Hepatocyte (in vitro differentiated cells): ENCODE measurements at regions not wholly inside any gene's neighbourhood (a gene's known extent, or its start where the extent isn't known, plus 50 kb on each side); places are given as distances from the start of the nearest gene placed in this dataset.

Experiments used
- DNase-seq: peaks from one replicate; pipeline ENCODE4 v3.0.0-alpha.2; 2016; ENCODE audit warnings: low spot score
- H2AFZ ChIP-seq: fragments of 200-600 bp; sonication (generic); 2 replicates; pipeline ENCODE4 v1.6.0; 2016; ENCODE audit warnings: antibody characterized with exemption, mild to moderate bottlenecking
- H3K27ac ChIP-seq: fragments of 200-600 bp; sonication (generic); 2 replicates; pipeline ENCODE4 v1.5.1; 2016; ENCODE audit warnings: mild to moderate bottlenecking
- H3K27me3 ChIP-seq: fragments of 200-600 bp; sonication (generic); 2 replicates; pipeline ENCODE4 v1.6.1; 2016
- H3K36me3 ChIP-seq: fragments of 200-600 bp; sonication (generic); replicated peaks from 2 replicates; pipeline ENCODE4 v1.5.1; 2016; ENCODE audit warnings: low read depth; ENCODE audit not compliant: insufficient read depth
- H3K4me1 ChIP-seq: fragments of 200-600 bp; sonication (generic); 2 replicates; pipeline ENCODE4 v1.5.1; 2016; ENCODE audit warnings: mild to moderate bottlenecking, moderate library complexity; ENCODE audit not compliant: insufficient read depth
- H3K4me2 ChIP-seq: fragments of 200-600 bp; sonication (generic); 2 replicates; pipeline ENCODE4 v1.6.0; 2016
- H3K4me3 ChIP-seq: fragments of 200-600 bp; sonication (generic); 2 replicates; pipeline ENCODE4 v1.5.1; 2016; ENCODE audit warnings: mild to moderate bottlenecking
- H3K79me2 ChIP-seq: fragments of 200-600 bp; sonication (generic); 2 replicates; pipeline ENCODE4 v1.6.0; 2017; ENCODE audit warnings: mild to moderate bottlenecking
- H3K9me2 ChIP-seq: fragments of 200-600 bp; sonication (generic); replicated peaks from 2 replicates; pipeline ENCODE4 v1.6.0; 2017; ENCODE audit warnings: mild to moderate bottlenecking; ENCODE audit not compliant: insufficient read depth
- H3K9me3 ChIP-seq: fragments of 200-600 bp; sonication (generic); 2 replicates; pipeline ENCODE4 v1.5.1; 2016; ENCODE audit warnings: low read depth, mild to moderate bottlenecking
- H4K20me1 ChIP-seq: fragments of 200-600 bp; sonication (generic); 2 replicates; pipeline ENCODE4 v1.6.0; 2016; ENCODE audit warnings: mild to moderate bottlenecking; ENCODE audit not compliant: insufficient read depth, poor library complexity, severe bottlenecking
- CTCF ChIP-seq: fragments of 200-600 bp; sonication (generic); IDR thresholded peaks from 2 replicates; pipeline ENCODE4 v1.5.1; 2016; ENCODE audit warnings: antibody characterized with exemption, mild to moderate bottlenecking; ENCODE audit not compliant: poor library complexity
- EZH2 ChIP-seq: fragments of 200-600 bp; sonication (generic); IDR thresholded peaks from 2 replicates; pipeline ENCODE4 v1.6.1; 2016; ENCODE audit warnings: antibody characterized with exemption, mild to moderate bottlenecking, borderline replicate concordance
- EZH2phosphoT487 ChIP-seq: fragments of 200-600 bp; sonication (generic); IDR thresholded peaks from one replicate; pipeline ENCODE4 v1.6.1; 2018; ENCODE audit warnings: antibody characterized with exemption, mild to moderate bottlenecking, low read depth, moderate library complexity; ENCODE audit not compliant: unreplicated experiment, severe bottlenecking
- WGBS: methylation state at CpG from one replicate; pipeline ENCODE4 v1.1.6; 2016; ENCODE audit warnings: low lambda C conversion rate; ENCODE audit errors: missing lambda C conversion rate; 5-methylcytosine and 5-hydroxymethylcytosine counted together

- no peak overlapping the region for H3K27ac ChIP-seq
- no peaks in the 10 kb centered on the region for H3K79me2 ChIP-seq
- no peak for DNase-seq
- H3K36me3 ChIP-seq = no peaks in the 10 kb centered on the region
- H3K9me3 ChIP-seq = no peaks in the 10 kb centered on the region
- H3K27me3 ChIP-seq = no peaks in the 10 kb centered on the region
- peaks cover 7% of the 10 kb centered on the region for H3K4me1 ChIP-seq
- H2AFZ ChIP-seq = no peak overlapping the region
- no peak overlapping the region for H3K4me2 ChIP-seq
- H3K9me2 ChIP-seq = no peaks in the 10 kb centered on the region
- 88% methylated on average over 4 of the region's 4 CpGs for WGBS
- H3K4me3 ChIP-seq = no peak overlapping the region
- TF ChIP-seq EZH2phosphoT487 (no peak), CTCF (no peak), EZH2 (no peak)
- H4K20me1 ChIP-seq = no peaks in the 10 kb centered on the region
Observed at GRCh38 chr13:29952245-29952644, 101.8 kb upstream of the UBL3 start.

GRCh38 chr13:29948791-29949190 is 98.4 kb upstream of the UBL3 start:
- no peak for DNase-seq
- Histone ChIP-seq H2AFZ (no peak overlapping the region), H3K9me2 (no peaks in the 10 kb centered on the region), H4K20me1 (no peaks in the 10 kb centered on the region), H3K9me3 (no peaks in the 10 kb centered on the region), H3K27me3 (no peaks in the 10 kb centered on the region), H3K27ac (no peak overlapping the region), H3K36me3 (no peaks in the 10 kb centered on the region), H3K4me2 (no peak overlapping the region), H3K4me1 (peaks cover 18% of the 10 kb centered on the region), H3K79me2 (no peaks in the 10 kb centered on the region), H3K4me3 (no peak overlapping the region)
- WGBS = 90% methylated on average over 8 of the region's 8 CpGs
- TF ChIP-seq EZH2phosphoT487 (no peak), CTCF (no peak), EZH2 (no peak)

- DNase-seq = no peak
Observed at GRCh38 chr13:29948244-29948643, 97.8 kb upstream of the UBL3 start.

More at GRCh38 chr13:29948244-29948643, 97.8 kb upstream of the UBL3 start:
- TF ChIP-seq EZH2 (no peak), EZH2phosphoT487 (no peak), CTCF (no peak)
- no peaks in the 10 kb centered on the region for H3K9me3 ChIP-seq
- no peak overlapping the region for H2AFZ ChIP-seq
- no peaks in the 10 kb centered on the region for H3K27me3 ChIP-seq
- H3K79me2 ChIP-seq = no peaks in the 10 kb centered on the region
- H3K36me3 ChIP-seq = no peaks in the 10 kb centered on the region
- H3K4me3 ChIP-seq = no peak overlapping the region
- H4K20me1 ChIP-seq = no peaks in the 10 kb centered on the region
- no peaks in the 10 kb centered on the region for H3K9me2 ChIP-seq
- no peak overlapping the region for H3K4me2 ChIP-seq
- 67% methylated on average over 7 of the region's 7 CpGs for WGBS
- no peak overlapping the region for H3K27ac ChIP-seq
- H3K4me1 ChIP-seq = peaks cover 18% of the 10 kb centered on the region
